ENCODE measurements at regions not wholly inside any gene's neighbourhood (a gene's known extent, or its start where the extent isn't known, plus 50 kb on each side); places are given as distances from the start of the nearest gene placed in this dataset.
"Not testable (repeated sequence)": the region's sequence is repeated elsewhere in the genome, so short reads cannot be mapped to it uniquely, and the experiment has no call there.

GRCh38 chr3:8343058-8343457, 158.6 kb upstream of the LMCD1 start:
- Mint-ChIP-seq H3K4me3 (no peak overlapping the region), H3K27me3 (no peaks in the 10 kb centered on the region), H3K4me1 (no peaks in the 10 kb centered on the region), H3K36me3 (ENCODE audit: low read depth) (no peaks in the 10 kb centered on the region), H3K9me3 (ENCODE audit: low read depth) (peaks cover 11% of the 10 kb centered on the region), H3K27ac (no peak overlapping the region)
- no peak for ATAC-seq
- intact Hi-C loops (cut with DNase I, micrococcal nuclease), result no loop called here
- ChIA-PET POLR2A (no interaction called here), CTCF (no interaction called here)
- DNase-seq, result no peak

GRCh38 chr3:8345398-8345797, 156.2 kb upstream of the LMCD1 start:
- DNase-seq (no peak), ATAC-seq (no peak)
- intact Hi-C loops (cut with DNase I, micrococcal nuclease), result no loop called here
- Mint-ChIP-seq H3K36me3 (ENCODE audit: low read depth) (no peaks in the 10 kb centered on the region), H3K4me1 (no peaks in the 10 kb centered on the region), H3K9me3 (ENCODE audit: low read depth) (peaks cover 13% of the 10 kb centered on the region), H3K4me3 (no peak overlapping the region), H3K27ac (no peak overlapping the region), H3K27me3 (no peaks in the 10 kb centered on the region)
- CTCF ChIA-PET, result no interaction called here
- POLR2A ChIA-PET, result no interaction called here

- DNase-seq, result no peak
- H3K9me3 Mint-ChIP-seq (ENCODE audit: low read depth), result peaks cover 15% of the 10 kb centered on the region
- ATAC-seq, result no peak
- H3K27me3 Mint-ChIP-seq, result no peaks in the 10 kb centered on the region
- H3K4me3 Mint-ChIP-seq, result no peak overlapping the region
- H3K36me3 Mint-ChIP-seq (ENCODE audit: low read depth), result no peaks in the 10 kb centered on the region
- intact Hi-C loops (cut with DNase I, micrococcal nuclease), result no loop called here
- H3K4me1 Mint-ChIP-seq, result peaks cover 4% of the 10 kb centered on the region
- no peak overlapping the region for H3K27ac Mint-ChIP-seq
- POLR2A ChIA-PET, result no interaction called here
- CTCF ChIA-PET, result interaction anchor here (1.1 to 1.3 kb wide), 2 partner anchors 9 to 69 kb away, joined by 3 to 4 read pairs; no protein-coding TSS in a partner anchor
Observed at GRCh38 chr3:8348076-8348475, 153.5 kb upstream of the LMCD1 start.

- Mint-ChIP-seq H3K4me3 (no peak overlapping the region), H3K9me3 (ENCODE audit: low read depth) (peaks cover 4% of the 10 kb centered on the region)
- intact Hi-C loops (cut with DNase I, micrococcal nuclease), result no loop called here
Observed at GRCh38 chr3:8352475-8352874, 149.1 kb upstream of the LMCD1 start.

GRCh38 chr3:8353364-8353763, 148.3 kb upstream of the LMCD1 start:
- Mint-ChIP-seq H3K27ac (no peak overlapping the region), H3K4me1 (peaks cover 31% of the 10 kb centered on the region), H3K4me3 (no peak overlapping the region), H3K36me3 (ENCODE audit: low read depth) (no peaks in the 10 kb centered on the region), H3K9me3 (ENCODE audit: low read depth) (peaks cover 8% of the 10 kb centered on the region), H3K27me3 (no peaks in the 10 kb centered on the region)
- ATAC-seq (no peak), DNase-seq (no peak)
- intact Hi-C loops (cut with DNase I, micrococcal nuclease), result no loop called here
- POLR2A ChIA-PET, result no interaction called here
- CTCF ChIA-PET, result no interaction called here

More at GRCh38 chr3:8352475-8352874, 149.1 kb upstream of the LMCD1 start:
- no peak for ATAC-seq
- POLR2A ChIA-PET, result no interaction called here
- H3K4me1 Mint-ChIP-seq, result peaks cover 24% of the 10 kb centered on the region
- CTCF ChIA-PET, result no interaction called here
- H3K36me3 Mint-ChIP-seq (ENCODE audit: low read depth), result no peaks in the 10 kb centered on the region
- no peak overlapping the region for H3K27ac Mint-ChIP-seq
- no peak for DNase-seq
- no peaks in the 10 kb centered on the region for H3K27me3 Mint-ChIP-seq

GRCh38 chr3:8355346-8355745, 146.3 kb upstream of the LMCD1 start:
- no peak for DNase-seq
- POLR2A ChIA-PET, result no interaction called here
- Mint-ChIP-seq H3K27ac (no peak overlapping the region), H3K9me3 (ENCODE audit: low read depth) (peaks cover 9% of the 10 kb centered on the region), H3K27me3 (no peaks in the 10 kb centered on the region), H3K4me3 (no peak overlapping the region), H3K36me3 (ENCODE audit: low read depth) (no peaks in the 10 kb centered on the region), H3K4me1 (peaks cover 35% of the 10 kb centered on the region)
- CTCF ChIA-PET, result interaction anchor here (0.6 kb wide), 1 partner anchor 262 kb away, joined by 3 read pairs; no protein-coding TSS in a partner anchor
- intact Hi-C loops (cut with DNase I, micrococcal nuclease), result no loop called here
- no peak for ATAC-seq

- DNase-seq; H3K4me3 Mint-ChIP-seq; H3K27ac Mint-ChIP-seq; POLR2A ChIA-PET; H3K36me3 Mint-ChIP-seq (ENCODE audit: low read depth); intact Hi-C loops (cut with DNase I, micrococcal nuclease); H3K27me3 Mint-ChIP-seq; ATAC-seq; CTCF ChIA-PET: not testable (repeated sequence)
- Mint-ChIP-seq H3K9me3 (ENCODE audit: low read depth) (peaks cover 13% of the 10 kb centered on the region), H3K4me1 (peaks cover 35% of the 10 kb centered on the region)
Observed at GRCh38 chr3:8356066-8356465, 145.6 kb upstream of the LMCD1 start.

GRCh38 chr3:8357859-8358258, 143.8 kb upstream of the LMCD1 start:
- intact Hi-C loops (cut with DNase I, micrococcal nuclease), result no loop called here

GRCh38 chr3:8359133-8359532, 142.5 kb upstream of the LMCD1 start:
- ChIA-PET CTCF (interaction anchor here (1.7 kb wide), 1 partner anchor 58 kb away, joined by 5 read pairs; no protein-coding TSS in a partner anchor), POLR2A (no interaction called here)
- DNase-seq (no peak), ATAC-seq (no peak)
- Mint-ChIP-seq H3K4me3 (no peak overlapping the region), H3K27me3 (no peaks in the 10 kb centered on the region), H3K36me3 (ENCODE audit: low read depth) (no peaks in the 10 kb centered on the region), H3K4me1 (peaks cover 31% of the 10 kb centered on the region), H3K27ac (no peak overlapping the region), H3K9me3 (ENCODE audit: low read depth) (peaks cover 14% of the 10 kb centered on the region)
- intact Hi-C loops (cut with DNase I, micrococcal nuclease), result no loop called here

More at GRCh38 chr3:8357859-8358258, 143.8 kb upstream of the LMCD1 start:
- ATAC-seq (no peak), DNase-seq (no peak)
- POLR2A ChIA-PET, result no interaction called here
- H3K36me3 Mint-ChIP-seq (ENCODE audit: low read depth), result no peaks in the 10 kb centered on the region
- peaks cover 14% of the 10 kb centered on the region for H3K9me3 Mint-ChIP-seq (ENCODE audit: low read depth)
- CTCF ChIA-PET, result interaction anchor here (0.6 kb wide), 1 partner anchor 111 kb away, joined by 3 read pairs; no protein-coding TSS in a partner anchor
- peak overlapping the region; percentile 90 for H3K27ac Mint-ChIP-seq
- H3K27me3 Mint-ChIP-seq, result no peaks in the 10 kb centered on the region
- no peak overlapping the region for H3K4me3 Mint-ChIP-seq
- peaks cover 32% of the 10 kb centered on the region for H3K4me1 Mint-ChIP-seq

GRCh38 chr3:8363200-8363599, 138.4 kb upstream of the LMCD1 start:
- CTCF ChIA-PET, result no interaction called here

GRCh38 chr3:8365541-8365940, 136.1 kb upstream of the LMCD1 start:
- Mint-ChIP-seq H3K4me1 (no peaks in the 10 kb centered on the region), H3K4me3 (no peak overlapping the region), H3K36me3 (ENCODE audit: low read depth) (no peaks in the 10 kb centered on the region), H3K27ac (no peak overlapping the region), H3K27me3 (no peaks in the 10 kb centered on the region), H3K9me3 (ENCODE audit: low read depth) (peaks cover 5% of the 10 kb centered on the region)
- ATAC-seq (no peak), DNase-seq (no peak)
- intact Hi-C loops (cut with DNase I, micrococcal nuclease), result no loop called here
- CTCF ChIA-PET, result no interaction called here
- POLR2A ChIA-PET, result no interaction called here

More at GRCh38 chr3:8363200-8363599, 138.4 kb upstream of the LMCD1 start:
- H3K4me1 Mint-ChIP-seq, result peaks cover 4% of the 10 kb centered on the region
- H3K27ac Mint-ChIP-seq, result no peak overlapping the region
- POLR2A ChIA-PET, result no interaction called here
- H3K36me3 Mint-ChIP-seq (ENCODE audit: low read depth), result no peaks in the 10 kb centered on the region
- H3K9me3 Mint-ChIP-seq (ENCODE audit: low read depth), result peaks cover 10% of the 10 kb centered on the region
- no peak overlapping the region for H3K4me3 Mint-ChIP-seq
- intact Hi-C loops (cut with DNase I, micrococcal nuclease), result no loop called here
- H3K27me3 Mint-ChIP-seq, result no peaks in the 10 kb centered on the region
- no peak for ATAC-seq
- DNase-seq, result no peak

- POLR2A ChIA-PET, result no interaction called here
- CTCF ChIA-PET, result no interaction called here
- Mint-ChIP-seq H3K9me3 (ENCODE audit: low read depth) (no peaks in the 10 kb centered on the region), H3K27me3 (no peaks in the 10 kb centered on the region), H3K4me3 (no peak overlapping the region), H3K36me3 (ENCODE audit: low read depth) (no peaks in the 10 kb centered on the region), H3K4me1 (no peaks in the 10 kb centered on the region), H3K27ac (no peak overlapping the region)
- no peak for ATAC-seq
- DNase-seq, result no peak
- intact Hi-C loops (cut with DNase I, micrococcal nuclease), result no loop called here
Observed at GRCh38 chr3:8366219-8366810, 135.3 kb upstream of the LMCD1 start.

Measured in activated CD4-positive, alpha-beta T cell treated with anti-CD3 and anti-CD28 coated beads for 36 hours (primary cell).